SK-N-SH (cell line): ENCODE measurements at regions not wholly inside any gene's neighbourhood (a gene's known extent, or its start where the extent isn't known, plus 50 kb on each side); places are given as distances from the start of the nearest gene placed in this dataset.

Source experiments
- CTCF ChIA-PET: fragments of 300-600, 350-600 bp; formaldehyde crosslinking; extraction: SDS; loops from one replicate; lab custom pipeline; 2021; lab: Yijun Ruan, JAX
- POLR2A ChIA-PET: fragments of 350-600 bp; sonication (Branson Sonifier 250); formaldehyde crosslinking; extraction: SDS; loops from one replicate; lab custom pipeline; 2020; ENCODE audit warnings: antibody characterized with exemption, inconsistent platforms; lab: Yijun Ruan, JAX
- DNase-seq: peaks from one replicate; pipeline ENCODE4 v3.0.0; 2012
- H2AFZ ChIP-seq: fragments of 200-600 bp; sonication (generic); 2 replicates; pipeline ENCODE4 v1.8.1; 2016; ENCODE audit warnings: antibody characterized with exemption, mild to moderate bottlenecking, low read depth
- H3F3A ChIP-seq: fragments of 200-600 bp; sonication (generic); replicated peaks from 2 replicates; pipeline ENCODE3; 2016; ENCODE audit warnings: antibody characterized with exemption, mild to moderate bottlenecking; ENCODE audit not compliant: insufficient read depth
- H3K27ac ChIP-seq, 2 experiments: fragments of 200-500 bp in 1 of 2; fragments of 200-600 bp in 1 of 2; sonication (Bioruptor generic) in 1 of 2; sonication (generic), shearing (Covaris generic) in 1 of 2; 2 replicates each; pipeline versions ENCODE4 v1.5.1 to v1.6.1; 2014 to 2016; ENCODE audit warnings: low read depth in 2 of 2, inconsistent platforms in 1 of 2, low read length in 1 of 2, mild to moderate bottlenecking in 1 of 2, mixed read lengths in 1 of 2
- H3K27me3 ChIP-seq: fragments of 200-600 bp; sonication (generic), shearing (Covaris generic); 2 replicates; pipeline ENCODE4 v1.6.1; 2016; ENCODE audit warnings: mixed run types; ENCODE audit not compliant: insufficient read depth
- H3K36me3 ChIP-seq, 2 experiments: fragments of 200-500 bp in 1 of 2; fragments of 200-600 bp in 1 of 2; sonication (Bioruptor generic) in 1 of 2; sonication (generic) in 1 of 2; replicated peaks in 1 of 2; 2 replicates each; pipeline versions ENCODE3 to v1.5.1; 2014 to 2016; ENCODE audit warnings: low read length in 1 of 2, mild to moderate bottlenecking in 1 of 2; ENCODE audit not compliant: insufficient read depth in 2 of 2, control insufficient read depth in 1 of 2
- H3K4me1 ChIP-seq, 2 experiments: fragments of 200-500 bp in 1 of 2; fragments of 200-600 bp in 1 of 2; sonication (Bioruptor generic) in 1 of 2; sonication (generic), shearing (Covaris generic) in 1 of 2; 2 replicates each; pipeline versions ENCODE4 v1.5.1 to v1.6.1; 2014 to 2016; ENCODE audit warnings: low read depth in 1 of 2, low read length in 1 of 2, mixed run types in 1 of 2; ENCODE audit not compliant: insufficient read depth in 2 of 2, control insufficient read depth in 1 of 2
- H3K4me2 ChIP-seq: fragments of 200-600 bp; sonication (generic), shearing (Covaris generic); 2 replicates; pipeline ENCODE4 v1.6.1; 2017; ENCODE audit warnings: mixed run types
- H3K4me3 ChIP-seq, 2 experiments: fragments of 200-500 bp in 1 of 2; fragments of 200-600 bp in 1 of 2; sonication (Bioruptor generic) in 1 of 2; sonication (generic), shearing (Covaris generic) in 1 of 2; 2 replicates each; pipeline versions ENCODE4 v1.5.1 to v1.8.1; 2014 to 2016; ENCODE audit warnings: low read depth in 2 of 2, inconsistent platforms in 1 of 2, low read length in 1 of 2, mild to moderate bottlenecking in 1 of 2, mixed read lengths in 1 of 2, moderate library complexity in 1 of 2
- H3K79me2 ChIP-seq: fragments of 200-600 bp; sonication (generic); 2 replicates; pipeline ENCODE4 v1.8.1; 2017; ENCODE audit warnings: mild to moderate bottlenecking; ENCODE audit not compliant: insufficient read depth
- H3K9ac ChIP-seq: fragments of 200-600 bp; sonication (generic); 2 replicates; pipeline ENCODE4 v1.6.1; 2017; ENCODE audit warnings: mixed run types
- H3K9me2 ChIP-seq: fragments of 200-600 bp; sonication (generic); 2 replicates; pipeline ENCODE4 v1.6.1; 2017; ENCODE audit warnings: mixed run types
- H3K9me3 ChIP-seq: fragments of 200-600 bp; sonication (generic); 2 replicates; pipeline ENCODE4 v1.6.1; 2017; ENCODE audit warnings: mixed run types, mild to moderate bottlenecking, moderate library complexity
- H4K20me1 ChIP-seq: fragments of 200-600 bp; sonication (generic); 2 replicates; pipeline ENCODE4 v1.6.1; 2017; ENCODE audit warnings: mild to moderate bottlenecking, mixed run types; ENCODE audit not compliant: insufficient read depth
- FOXM1 ChIP-seq: IDR thresholded peaks from 2 replicates; pipeline ENCODE4 v1.4.0; 2012; ENCODE audit warnings: low read depth, mild to moderate bottlenecking
- GABPA ChIP-seq: IDR thresholded peaks from 2 replicates; pipeline ENCODE4 v1.4.0; 2012; ENCODE audit warnings: low read depth, mild to moderate bottlenecking
- MAX ChIP-seq: IDR thresholded peaks from 2 replicates; pipeline ENCODE4 v1.4.0; 2012; ENCODE audit warnings: low read depth
- NRF1 ChIP-seq: IDR thresholded peaks from 2 replicates; pipeline ENCODE4 v1.6.1; 2012; ENCODE audit warnings: low read depth, mild to moderate bottlenecking, low read length
- REST ChIP-seq: IDR thresholded peaks from 2 replicates; pipeline ENCODE4 v1.6.1; 2012; ENCODE audit warnings: mild to moderate bottlenecking, low read depth, low read length, moderate library complexity
- USF1 ChIP-seq: IDR thresholded peaks from 2 replicates; pipeline ENCODE4 v1.4.0; 2012; ENCODE audit warnings: low read depth, borderline replicate concordance
- USF2 ChIP-seq: fragments of 150-350 bp; IDR thresholded peaks from 2 replicates; pipeline ENCODE4 v1.6.1; 2017; ENCODE audit warnings: antibody characterized with exemption, low read length, low read depth, borderline replicate concordance
- YY1 ChIP-seq: IDR thresholded peaks from 2 replicates; pipeline ENCODE4 v1.4.0; 2012; ENCODE audit warnings: low read depth, mild to moderate bottlenecking
- WGBS: methylation state at CpG from one replicate; pipeline ENCODE4 v1.1.6; 2017; ENCODE audit warnings: low lambda C conversion rate; 5-methylcytosine and 5-hydroxymethylcytosine counted together

GRCh38 chr7:106962751-106963150 is 81.8 kb upstream of the PRKAR2B start:
- Histone ChIP-seq H3K9ac (no peak overlapping the region), H3K4me3 (no peak overlapping the region), H3K27me3 (no peaks in the 10 kb centered on the region), H3F3A (no peaks in the 10 kb centered on the region), H4K20me1 (no peaks in the 10 kb centered on the region), H3K79me2 (no peaks in the 10 kb centered on the region), H3K27ac (no peak overlapping the region), H2AFZ (no peak overlapping the region), H3K4me2 (no peak overlapping the region), H3K9me2 (no peaks in the 10 kb centered on the region), H3K4me1 (peaks cover 0 to 10% of the 10 kb centered on the region in 2 experiments; a peak in 2 of 4 replicates), H3K36me3 (no peaks in the 10 kb centered on the region), H3K9me3 (no peaks in the 10 kb centered on the region)
- ChIA-PET CTCF (interaction anchor here (0.8 to 1.4 kb wide), 7 partner anchors 11 to 202 kb away, joined by 3 to 6 read pairs (median 3); no protein-coding TSS in a partner anchor), POLR2A (interaction anchor here (0.6 kb wide), 1 partner anchor 533 kb away, joined by 3 read pairs; no protein-coding TSS in a partner anchor)
- TF ChIP-seq GABPA = no peak
- no peak for TF ChIP-seq NRF1
- no peak for TF ChIP-seq YY1
- no peak for TF ChIP-seq FOXM1
- TF ChIP-seq USF1 = no peak
- TF ChIP-seq MAX = no peak
- no peak for DNase-seq
- WGBS = 90% methylated on average over 2 of the region's 2 CpGs

- H3K27ac ChIP-seq = no peak overlapping the region
- H3K9me2 ChIP-seq = no peaks in the 10 kb centered on the region
Observed at GRCh38 chr7:106964466-106964865, 80.0 kb upstream of the PRKAR2B start.

More at GRCh38 chr7:106964466-106964865, 80.0 kb upstream of the PRKAR2B start:
- ChIA-PET POLR2A (no interaction called here), CTCF (interaction anchor here (1.3 kb wide), 1 partner anchor 183 kb away, joined by 4 read pairs; no protein-coding TSS in a partner anchor)
- no peak overlapping the region for H3K9ac ChIP-seq
- no peaks in the 10 kb centered on the region for H3K36me3 ChIP-seq
- peaks cover 0 to 9% of the 10 kb centered on the region in 2 experiments; a peak in 2 of 4 replicates for H3K4me1 ChIP-seq
- no peaks in the 10 kb centered on the region for H3K9me3 ChIP-seq
- no peak for DNase-seq
- no peaks in the 10 kb centered on the region for H3K79me2 ChIP-seq
- TF ChIP-seq USF2 = no peak
- no peak for TF ChIP-seq REST
- no peaks in the 10 kb centered on the region for H3F3A ChIP-seq
- no peak overlapping the region for H3K4me3 ChIP-seq
- no peaks in the 10 kb centered on the region for H3K27me3 ChIP-seq
- WGBS = 87% methylated on average over 3 of the region's 3 CpGs
- no peaks in the 10 kb centered on the region for H4K20me1 ChIP-seq
- H3K4me2 ChIP-seq = no peak overlapping the region
- H2AFZ ChIP-seq = no peak overlapping the region
